ENCODE measurements at regions not wholly inside any gene's neighbourhood (a gene's known extent, or its start where the extent isn't known, plus 50 kb on each side); places are given as distances from the start of the nearest gene placed in this dataset.

GRCh38 chr7:33736521-33737221 is 168.7 kb upstream of the BMPER start:
- TF ChIP-seq EZH2 (IDR thresholded peaks at IDR 0.05; ENCODE audit: low read length) = no peak
- TF ChIP-seq CTCF (optimal IDR thresholded peaks at IDR 0.05 in 1 of 3, IDR thresholded peaks at IDR 0.05 in 1 of 3, conservative IDR thresholded peaks at IDR 0.05 in 1 of 3; ENCODE audit: extremely low read depth in 1 of 3, insufficient read depth in 2 of 3, low read length in 3 of 3) = no peak
- H3K79me2 ChIP-seq (ENCODE audit: control insufficient read depth, insufficient read depth, low read length) = no peaks in the 10 kb centered on the region
- H3K4me1 ChIP-seq (ENCODE audit: control insufficient read depth, extremely low read depth, insufficient read depth, low read length) = no peaks in the 10 kb centered on the region
- H3K4me3 ChIP-seq (ENCODE audit: control insufficient read depth in 2 of 3, extremely low read depth in 1 of 3, insufficient read depth in 2 of 3, low read depth in 1 of 3, low read length in 3 of 3) = no peak overlapping the region
- H2AFZ ChIP-seq (ENCODE audit: control insufficient read depth, low read length) = no peak overlapping the region
- H3K27me3 ChIP-seq (ENCODE audit: control insufficient read depth, extremely low read depth, insufficient read depth, low read length) = no peaks in the 10 kb centered on the region
- H3K4me2 ChIP-seq (ENCODE audit: control insufficient read depth, extremely low read depth, insufficient read depth, low read depth, low read length) = no peak overlapping the region
- H3K9me1 ChIP-seq (ENCODE audit: control insufficient read depth, extremely low read depth, insufficient read depth, low read length) = no peaks in the 10 kb centered on the region
- DNase-seq (ENCODE audit: low read depth, low spot score) (no peak), FAIRE-seq (no peak)
- H3K27ac ChIP-seq (ENCODE audit: control insufficient read depth, insufficient read depth, low read length) = no peak overlapping the region
- no peaks in the 10 kb centered on the region for H3K36me3 ChIP-seq (ENCODE audit: control insufficient read depth in 2 of 2, extremely low read depth in 1 of 2, insufficient read depth in 2 of 2, low read length in 2 of 2)
- dilution Hi-C loops (cut with MboI; ENCODE audit: extremely low pct_ligation_motif_present, low sequenced_read_pairs) = no loop called here
- no peaks in the 10 kb centered on the region for H4K20me1 ChIP-seq (ENCODE audit: control insufficient read depth, extremely low read depth, insufficient read depth, low read length)
- H3K9ac ChIP-seq (ENCODE audit: control insufficient read depth, extremely low read depth, insufficient read depth, low read length) = no peak overlapping the region
- no peaks in the 10 kb centered on the region for H3K9me3 ChIP-seq (ENCODE audit: control insufficient read depth, low read depth, low read length)

GRCh38 chr7:33738260-33738935 is 166.9 kb upstream of the BMPER start:
- Histone ChIP-seq H3K4me1 (ENCODE audit: control insufficient read depth, extremely low read depth, insufficient read depth, low read length) (peaks cover 10% of the 10 kb centered on the region), H3K27me3 (ENCODE audit: control insufficient read depth, extremely low read depth, insufficient read depth, low read length) (no peaks in the 10 kb centered on the region), H3K36me3 (ENCODE audit: control insufficient read depth in 2 of 2, extremely low read depth in 1 of 2, insufficient read depth in 2 of 2, low read length in 2 of 2) (no peaks in the 10 kb centered on the region), H3K79me2 (ENCODE audit: control insufficient read depth, insufficient read depth, low read length) (no peaks in the 10 kb centered on the region), H3K9me3 (ENCODE audit: control insufficient read depth, low read depth, low read length) (no peaks in the 10 kb centered on the region), H4K20me1 (ENCODE audit: control insufficient read depth, extremely low read depth, insufficient read depth, low read length) (no peaks in the 10 kb centered on the region), H3K4me2 (ENCODE audit: control insufficient read depth, extremely low read depth, insufficient read depth, low read depth, low read length) (no peak overlapping the region), H3K9me1 (ENCODE audit: control insufficient read depth, extremely low read depth, insufficient read depth, low read length) (peaks cover 3% of the 10 kb centered on the region), H2AFZ (ENCODE audit: control insufficient read depth, low read length) (no peak overlapping the region), H3K9ac (ENCODE audit: control insufficient read depth, extremely low read depth, insufficient read depth, low read length) (no peak overlapping the region), H3K4me3 (ENCODE audit: control insufficient read depth in 2 of 3, extremely low read depth in 1 of 3, insufficient read depth in 2 of 3, low read depth in 1 of 3, low read length in 3 of 3) (no peak overlapping the region), H3K27ac (ENCODE audit: control insufficient read depth, insufficient read depth, low read length) (no peak overlapping the region)
- FAIRE-seq (no peak), DNase-seq (ENCODE audit: low read depth, low spot score) (no peak)
- dilution Hi-C loops (cut with MboI; ENCODE audit: extremely low pct_ligation_motif_present, low sequenced_read_pairs) = no loop called here
- TF ChIP-seq EZH2 (IDR thresholded peaks at IDR 0.05; ENCODE audit: low read length) = no peak
- TF ChIP-seq CTCF (optimal IDR thresholded peaks at IDR 0.05 in 1 of 3, IDR thresholded peaks at IDR 0.05 in 1 of 3, conservative IDR thresholded peaks at IDR 0.05 in 1 of 3; ENCODE audit: extremely low read depth in 1 of 3, insufficient read depth in 2 of 3, low read length in 3 of 3) = no peak

All from keratinocyte (primary cell).